H9 (cell line): ENCODE measurements at regions not wholly inside any gene's neighbourhood (a gene's known extent, or its start where the extent isn't known, plus 50 kb on each side); places are given as distances from the start of the nearest gene placed in this dataset.

Source experiments
- DNase-seq: peaks from one replicate; pipeline ENCODE4 v3.0.0-alpha.2; 2017
- H2AFZ ChIP-seq: one replicate; pipeline ENCODE4 v1.6.1; 2013; ENCODE audit warnings: mild to moderate bottlenecking, low read length, control low read depth, moderate library complexity
- H2AK5ac ChIP-seq: 2 replicates; pipeline ENCODE4 v1.6.1; 2013; ENCODE audit warnings: low read length, control low read depth, mixed read lengths; ENCODE audit not compliant: insufficient read length
- H2BK120ac ChIP-seq: one replicate; pipeline ENCODE4 v1.6.1; 2013; ENCODE audit warnings: low read depth, mild to moderate bottlenecking, low read length, control low read depth, inconsistent platforms; ENCODE audit not compliant: poor library complexity, severe bottlenecking
- H2BK12ac ChIP-seq: 2 replicates; pipeline ENCODE4 v1.6.1; 2013; ENCODE audit warnings: low read length, control low read depth, mixed read lengths, low read depth; ENCODE audit not compliant: insufficient read length
- H2BK15ac ChIP-seq: 2 replicates; pipeline ENCODE4 v1.6.1; 2013; ENCODE audit warnings: low read depth, low read length, control low read depth
- H2BK20ac ChIP-seq: one replicate; pipeline ENCODE4 v1.6.1; 2013; ENCODE audit warnings: low read depth, mild to moderate bottlenecking, low read length, control low read depth, inconsistent platforms; ENCODE audit not compliant: poor library complexity, severe bottlenecking
- H2BK5ac ChIP-seq: 2 replicates; pipeline ENCODE4 v1.6.1; 2013; ENCODE audit warnings: low read length, control low read depth, mixed read lengths; ENCODE audit not compliant: insufficient read length
- H3K14ac ChIP-seq: 2 replicates; pipeline ENCODE4 v1.6.1; 2013; ENCODE audit warnings: low read length, control low read depth; ENCODE audit not compliant: insufficient read depth
- H3K18ac ChIP-seq: 2 replicates; pipeline ENCODE4 v1.6.1; 2013; ENCODE audit warnings: low read depth, mild to moderate bottlenecking, mixed read lengths, low read length, control low read depth; ENCODE audit not compliant: insufficient read length
- H3K23ac ChIP-seq: 2 replicates; pipeline ENCODE4 v1.6.1; 2013; ENCODE audit warnings: low read length, control low read depth, mixed read lengths, low read depth; ENCODE audit not compliant: insufficient read length
- H3K23me2 ChIP-seq: 2 replicates; pipeline ENCODE4 v1.6.1; 2013; ENCODE audit warnings: low read depth, mild to moderate bottlenecking, mixed read lengths, low read length, control low read depth; ENCODE audit not compliant: insufficient read length, poor library complexity, severe bottlenecking
- H3K27ac ChIP-seq: 2 replicates; pipeline ENCODE4 v1.5.1; 2013; ENCODE audit warnings: low read length, control low read depth, mixed read lengths, low read depth; ENCODE audit not compliant: insufficient read length
- H3K27me3 ChIP-seq: 2 replicates; pipeline ENCODE4 v1.6.1; 2013; ENCODE audit warnings: low read length, control low read depth, inconsistent platforms; ENCODE audit not compliant: insufficient read depth
- H3K4ac ChIP-seq: 2 replicates; pipeline ENCODE4 v1.6.1; 2013; ENCODE audit warnings: low read depth, mild to moderate bottlenecking, control low read depth, inconsistent platforms, low read length, moderate library complexity
- H3K4me1 ChIP-seq: 2 replicates; pipeline ENCODE4 v1.6.1; 2013; ENCODE audit warnings: low read length, control low read depth, inconsistent platforms; ENCODE audit not compliant: insufficient read depth
- H3K4me2 ChIP-seq: 2 replicates; pipeline ENCODE4 v1.6.1; 2013; ENCODE audit warnings: low read length, control low read depth, mixed read lengths; ENCODE audit not compliant: insufficient read length, insufficient read depth
- H3K56ac ChIP-seq: 2 replicates; pipeline ENCODE4 v1.6.1; 2013; ENCODE audit warnings: low read depth, mild to moderate bottlenecking, mixed read lengths, low read length, control low read depth; ENCODE audit not compliant: insufficient read length
- H3K79me1 ChIP-seq: 2 replicates; pipeline ENCODE4 v1.6.1; 2013; ENCODE audit warnings: low read depth, mild to moderate bottlenecking, moderate library complexity, low read length, control low read depth, inconsistent platforms; ENCODE audit not compliant: insufficient read depth, poor library complexity, severe bottlenecking
- H3K79me2 ChIP-seq: 2 replicates; pipeline ENCODE4 v1.6.1; 2013; ENCODE audit warnings: low read length, control low read depth, inconsistent platforms; ENCODE audit not compliant: insufficient read depth
- H3K9ac ChIP-seq: 2 replicates; pipeline ENCODE4 v1.6.1; 2013; ENCODE audit warnings: low read length, control low read depth, mixed read lengths; ENCODE audit not compliant: insufficient read length; ENCODE audit errors: extremely low read depth
- H3K9me3 ChIP-seq: one replicate; pipeline ENCODE4 v1.6.1; 2013; ENCODE audit warnings: low read depth, low read length, inconsistent platforms; ENCODE audit not compliant: control insufficient read depth
- H3T11ph ChIP-seq: one replicate; pipeline ENCODE4 v1.6.1; 2013; ENCODE audit warnings: mild to moderate bottlenecking, low read length, control low read depth, inconsistent platforms
- H4K20me1 ChIP-seq: one replicate; pipeline ENCODE4 v1.6.1; 2013; ENCODE audit not compliant: control insufficient read depth, insufficient read length, insufficient read depth
- H4K5ac ChIP-seq: 2 replicates; pipeline ENCODE4 v1.6.1; 2013; ENCODE audit warnings: low read depth, mild to moderate bottlenecking, mixed read lengths, low read length, control low read depth; ENCODE audit not compliant: insufficient read length
- H4K8ac ChIP-seq: replicated peaks from 2 replicates; pipeline ENCODE4 v1.6.1; 2013; ENCODE audit warnings: low read length, control low read depth, mixed read lengths, low read depth; ENCODE audit not compliant: insufficient read length
- H4K91ac ChIP-seq: 2 replicates; pipeline ENCODE4 v1.6.1; 2013; ENCODE audit warnings: low read depth, mild to moderate bottlenecking, moderate library complexity, mixed read lengths, low read length, control low read depth; ENCODE audit not compliant: insufficient read length
- H3K27ac Mint-ChIP-seq, 3 experiments: 2 replicates in 2 of 3; 3 replicates in 1 of 3; pipeline ENCODE4 v1.8.0; 2020 to 2021; ENCODE audit warnings: mixed read lengths in 3 of 3, mild to moderate bottlenecking in 1 of 3, moderate library complexity in 1 of 3
- H3K27me3 Mint-ChIP-seq: 2 replicates; pipeline ENCODE4 v1.8.0; 2021; ENCODE audit warnings: low read depth, mild to moderate bottlenecking, moderate library complexity, mixed read lengths
- H3K36me3 Mint-ChIP-seq, 3 experiments: 2 replicates in 2 of 3; 3 replicates in 1 of 3; pipeline ENCODE4 v1.8.0; 2020 to 2021; ENCODE audit warnings: low read depth in 3 of 3, mixed read lengths in 3 of 3; ENCODE audit not compliant: insufficient read depth in 1 of 3
- H3K4me1 Mint-ChIP-seq, 2 experiments: 2 replicates each; pipeline ENCODE4 v1.8.0; 2020; ENCODE audit warnings: mixed read lengths in 2 of 2
- H3K4me3 Mint-ChIP-seq, 2 experiments: 2 replicates in 1 of 2; 3 replicates in 1 of 2; pipeline ENCODE4 v1.8.0; 2020 to 2021; ENCODE audit warnings: mild to moderate bottlenecking in 2 of 2, mixed read lengths in 2 of 2, moderate library complexity in 1 of 2
- H3K9me3 Mint-ChIP-seq, 2 experiments: 2 replicates in 1 of 2; 3 replicates in 1 of 2; pipeline ENCODE4 v1.8.0; 2020; ENCODE audit warnings: mild to moderate bottlenecking in 2 of 2, mixed read lengths in 2 of 2, moderate library complexity in 1 of 2
- WGBS: extraction: QIAGEN DNeasy Blood & Tissue Kit; methylation state at CpG from one replicate; pipeline ENCODE4 v1.1.7; 2013; ENCODE audit warnings: missing lambda C conversion rate, low lambda C conversion rate, mixed read lengths; ENCODE audit not compliant: insufficient read length; ENCODE audit errors: extremely low coverage; 5-methylcytosine and 5-hydroxymethylcytosine counted together
- TF ChIP-seq, protein P1 (sequence below): fragments of 200-600 bp; sonication (generic); conservative IDR thresholded peaks from 3 replicates; pipeline ENCODE4 v1.8.0; 2021; ENCODE audit warnings: antibody characterized with exemption, mild to moderate bottlenecking

- no peaks in the 10 kb centered on the region for H3K9me3 ChIP-seq
- no peaks in the 10 kb centered on the region for H3K79me1 ChIP-seq
- Mint-ChIP-seq H3K27ac (no peak overlapping the region), H3K9me3 (peaks cover 60 to 61% of the 10 kb centered on the region in 2 experiments), H3K4me3 (no peak overlapping the region), H3K36me3 (peaks cover 1 to 6% (median 5%) of the 10 kb centered on the region in 3 experiments; a peak in 6 of 7 replicates), H3K27me3 (no peaks in the 10 kb centered on the region; the same call in 1 of the 2 replicates), H3K4me1 (no peaks in the 10 kb centered on the region; a peak in 1 of 4 replicates)
- no peak overlapping the region for H2BK20ac ChIP-seq
- no peak overlapping the region for H2AFZ ChIP-seq
- no peak for DNase-seq
- no peaks in the 10 kb centered on the region for H3K4me1 ChIP-seq
- H3K23ac ChIP-seq, result no peak overlapping the region
- H3K23me2 ChIP-seq, result no peaks in the 10 kb centered on the region
- no peak overlapping the region for H4K5ac ChIP-seq
- no peak overlapping the region for H4K8ac ChIP-seq
- H3K27me3 ChIP-seq, result no peaks in the 10 kb centered on the region
- no peak overlapping the region for H3K18ac ChIP-seq
- no peak overlapping the region for H3K9ac ChIP-seq
- no peak overlapping the region for H3K27ac ChIP-seq
- no peak overlapping the region for H2BK120ac ChIP-seq
- no peaks in the 10 kb centered on the region for H4K20me1 ChIP-seq
- H3K14ac ChIP-seq, result no peak overlapping the region
- H3K56ac ChIP-seq, result no peak overlapping the region
- no peak overlapping the region for H3K4ac ChIP-seq
- no peak overlapping the region for H2AK5ac ChIP-seq
- no peak overlapping the region for H2BK5ac ChIP-seq
- H2BK12ac ChIP-seq, result no peak overlapping the region
- H3T11ph ChIP-seq, result no peak overlapping the region
- H3K79me2 ChIP-seq, result no peaks in the 10 kb centered on the region
- TF ChIP-seq, protein P1, sequence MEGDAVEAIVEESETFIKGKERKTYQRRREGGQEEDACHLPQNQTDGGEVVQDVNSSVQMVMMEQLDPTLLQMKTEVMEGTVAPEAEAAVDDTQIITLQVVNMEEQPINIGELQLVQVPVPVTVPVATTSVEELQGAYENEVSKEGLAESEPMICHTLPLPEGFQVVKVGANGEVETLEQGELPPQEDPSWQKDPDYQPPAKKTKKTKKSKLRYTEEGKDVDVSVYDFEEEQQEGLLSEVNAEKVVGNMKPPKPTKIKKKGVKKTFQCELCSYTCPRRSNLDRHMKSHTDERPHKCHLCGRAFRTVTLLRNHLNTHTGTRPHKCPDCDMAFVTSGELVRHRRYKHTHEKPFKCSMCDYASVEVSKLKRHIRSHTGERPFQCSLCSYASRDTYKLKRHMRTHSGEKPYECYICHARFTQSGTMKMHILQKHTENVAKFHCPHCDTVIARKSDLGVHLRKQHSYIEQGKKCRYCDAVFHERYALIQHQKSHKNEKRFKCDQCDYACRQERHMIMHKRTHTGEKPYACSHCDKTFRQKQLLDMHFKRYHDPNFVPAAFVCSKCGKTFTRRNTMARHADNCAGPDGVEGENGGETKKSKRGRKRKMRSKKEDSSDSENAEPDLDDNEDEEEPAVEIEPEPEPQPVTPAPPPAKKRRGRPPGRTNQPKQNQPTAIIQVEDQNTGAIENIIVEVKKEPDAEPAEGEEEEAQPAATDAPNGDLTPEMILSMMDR, result no peak
- no peak overlapping the region for H4K91ac ChIP-seq
- no peak overlapping the region for H2BK15ac ChIP-seq
- no CpG with 5 or more reads among the region's 3 CpGs for WGBS
- H3K4me2 ChIP-seq, result no peak overlapping the region
Observed at GRCh38 chrX:13258052-13258444, 61.8 kb downstream of the ATXN3L start.
